WTC11 (cell line): ENCODE measurements at regions not wholly inside any gene's neighbourhood (a gene's known extent, or its start where the extent isn't known, plus 50 kb on each side); places are given as distances from the start of the nearest gene placed in this dataset.

Experiments used
- ATAC-seq: fragments of 200-7000 bp; cut with Tn5 transposase; 2 replicates; pipeline ENCODE4 v1.10.0; 2021; ENCODE audit warnings: mild to moderate bottlenecking, moderate library complexity
- CTCF ChIA-PET: fragments of 300-600 bp; sonication (Branson Sonifier 250); formaldehyde crosslinking; loops from one replicate; lab custom pipeline; 2021; ENCODE audit warnings: antibody characterized with exemption; lab: Charles Lee
- POLR2A ChIA-PET: fragments of 350-600 bp; sonication (Branson Sonifier 250); formaldehyde crosslinking; loops from one replicate; lab custom pipeline; 2021; ENCODE audit warnings: antibody characterized with exemption; lab: Charles Lee
- DNase-seq: peaks from one replicate; pipeline ENCODE4 v3.0.0; 2021; ENCODE audit warnings: low spot score
- H3K27ac Mint-ChIP-seq: 2 replicates; pipeline ENCODE4 v1.8.0; 2021; ENCODE audit warnings: mixed read lengths
- H3K27me3 Mint-ChIP-seq: 2 replicates; pipeline ENCODE4 v1.8.0; 2021; ENCODE audit warnings: low read depth, mild to moderate bottlenecking, moderate library complexity, mixed read lengths
- H3K36me3 Mint-ChIP-seq: 2 replicates; pipeline ENCODE4 v1.8.0; 2021; ENCODE audit warnings: mixed read lengths
- H3K4me1 Mint-ChIP-seq: 2 replicates; pipeline ENCODE4 v1.8.0; 2022; ENCODE audit warnings: mixed read lengths
- H3K4me3 Mint-ChIP-seq: 2 replicates; pipeline ENCODE4 v1.8.0; 2021; ENCODE audit warnings: mild to moderate bottlenecking, moderate library complexity, mixed read lengths
- H3K9me3 Mint-ChIP-seq: 2 replicates; pipeline ENCODE4 v1.8.0; 2021; ENCODE audit warnings: mixed read lengths
- CREM ChIP-seq: sonication (generic); formaldehyde crosslinking; IDR thresholded peaks from 2 replicates; pipeline ENCODE4 v1.8.1; 2022; ENCODE audit warnings: mild to moderate bottlenecking, missing genetic modification reagents, moderate library complexity
- ESRRA ChIP-seq: sonication (generic); formaldehyde crosslinking; IDR thresholded peaks from 2 replicates; pipeline ENCODE4 v1.8.1; 2022; ENCODE audit warnings: mild to moderate bottlenecking, missing genetic modification reagents, borderline replicate concordance
- ETV6 ChIP-seq: sonication (generic); formaldehyde crosslinking; IDR thresholded peaks from 2 replicates; pipeline ENCODE4 v1.8.1; 2022; ENCODE audit warnings: mild to moderate bottlenecking, missing genetic modification reagents
- FOXK1 ChIP-seq: sonication (generic); formaldehyde crosslinking; IDR thresholded peaks from 2 replicates; pipeline ENCODE4 v1.8.0; 2022; ENCODE audit warnings: mild to moderate bottlenecking, moderate library complexity, missing genetic modification reagents
- GTF2I ChIP-seq: fragments of 250-450 bp; sonication (Bioruptor Pico); conservative IDR thresholded peaks from 2 replicates; pipeline ENCODE4 v1.4.0; 2021; ENCODE audit warnings: mild to moderate bottlenecking
- NFE2L1 ChIP-seq: sonication (generic); formaldehyde crosslinking; IDR thresholded peaks from 2 replicates; pipeline ENCODE4 v1.8.1; 2023; ENCODE audit warnings: missing genetic modification reagents
- NR3C1 ChIP-seq: sonication (generic); formaldehyde crosslinking; conservative IDR thresholded peaks from 2 replicates; pipeline ENCODE4 v1.8.1; 2023; ENCODE audit warnings: low read depth, mild to moderate bottlenecking, missing genetic modification reagents
- PRRX2 ChIP-seq: fragments of 250-450 bp; sonication (Bioruptor Pico); IDR thresholded peaks from 2 replicates; pipeline ENCODE4 v1.8.0; 2021; ENCODE audit warnings: mild to moderate bottlenecking
- ZNF121 ChIP-seq: sonication (generic); formaldehyde crosslinking; IDR thresholded peaks from 2 replicates; pipeline ENCODE4 v1.8.0; 2023; ENCODE audit warnings: missing genetic modification reagents
- ZNF232 ChIP-seq: sonication (generic); formaldehyde crosslinking; IDR thresholded peaks from 2 replicates; pipeline ENCODE4 v1.8.0; 2022; ENCODE audit warnings: mild to moderate bottlenecking, missing genetic modification reagents
- ZNF263 ChIP-seq: sonication (generic); formaldehyde crosslinking; IDR thresholded peaks from 2 replicates; pipeline ENCODE4 v1.8.1; 2022; ENCODE audit warnings: low read depth, mild to moderate bottlenecking, moderate library complexity, missing genetic modification reagents
- ZNF317 ChIP-seq: sonication (generic); formaldehyde crosslinking; IDR thresholded peaks from 2 replicates; pipeline ENCODE4 v1.8.1; 2023; ENCODE audit warnings: low read depth, mild to moderate bottlenecking, moderate library complexity, missing genetic modification reagents, borderline replicate concordance
- TF ChIP-seq, protein P1 (sequence below): sonication (generic); formaldehyde crosslinking; IDR thresholded peaks from 2 replicates; pipeline ENCODE4 v1.8.1; 2023; ENCODE audit warnings: mild to moderate bottlenecking, missing genetic modification reagents, moderate library complexity
- TF ChIP-seq, protein P2 (sequence below): sonication (generic); formaldehyde crosslinking; IDR thresholded peaks from 2 replicates; pipeline ENCODE4 v1.8.0; 2022; ENCODE audit warnings: missing genetic modification reagents
- TF ChIP-seq, protein P3 (sequence below): fragments of 250-450 bp; sonication (Bioruptor Pico); IDR thresholded peaks from 2 replicates; pipeline ENCODE4 v2.1.2; 2022; ENCODE audit warnings: mild to moderate bottlenecking, moderate library complexity
- TF ChIP-seq, protein P4 (sequence below): fragments of 250-450 bp; sonication (Bioruptor Pico); IDR thresholded peaks from 2 replicates; pipeline ENCODE4 v1.9.0; 2021; ENCODE audit warnings: mild to moderate bottlenecking, borderline replicate concordance
- TF ChIP-seq, protein P5 (sequence below): sonication (generic); formaldehyde crosslinking; IDR thresholded peaks from 2 replicates; pipeline ENCODE4 v1.8.1; 2023; ENCODE audit warnings: mild to moderate bottlenecking, missing genetic modification reagents

DNA sequence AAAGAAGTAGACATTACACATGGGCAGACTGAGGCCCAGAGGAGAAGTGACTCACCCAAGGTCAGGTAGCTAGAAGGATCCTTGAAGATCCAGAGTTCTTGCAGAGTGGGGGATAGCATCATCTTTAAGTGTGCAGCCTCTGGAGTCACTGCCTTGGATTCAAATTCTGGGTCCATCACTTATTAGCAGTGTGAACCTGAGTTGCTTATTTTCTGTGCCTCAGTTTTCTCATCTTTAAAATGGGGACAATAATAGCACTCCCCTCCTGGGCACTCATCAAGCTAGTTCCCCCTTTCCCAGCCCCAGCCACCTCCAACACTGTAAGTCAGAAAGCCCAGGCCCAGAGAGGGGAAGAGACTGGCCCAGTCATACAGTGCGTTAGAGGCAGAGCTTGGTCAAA lies 141.8 kb upstream of the PJA1 start:
- CTCF ChIA-PET: interaction anchor here (1.5 kb wide), 2 partner anchors 24 to 81 kb away, joined by 3 to 8 read pairs; no protein-coding TSS in a partner anchor
- Mint-ChIP-seq H3K4me3 (no peak overlapping the region), H3K9me3 (no peaks in the 10 kb centered on the region), H3K27me3 (peaks cover 14% of the 10 kb centered on the region), H3K36me3 (no peaks in the 10 kb centered on the region), H3K27ac (no peak overlapping the region), H3K4me1 (peaks cover 32% of the 10 kb centered on the region)
- no peak for DNase-seq
- POLR2A ChIA-PET: no interaction called here
- no peak for ATAC-seq
- TF ChIP-seq PRRX2 (CRISPR knock-in tag) (no peak), ZNF263 (CRISPR knock-in tag) (no peak), GTF2I (no peak), FOXK1 (CRISPR knock-in tag) (no peak), ZNF121 (no peak), ZNF317 (CRISPR knock-in tag) (no peak), ZNF232 (CRISPR knock-in tag) (no peak), ESRRA (CRISPR knock-in tag) (no peak), ETV6 (CRISPR knock-in tag) (no peak), CREM (CRISPR knock-in tag) (no peak), NR3C1 (CRISPR knock-in tag) (no peak), NFE2L1 (CRISPR knock-in tag) (no peak)
- TF ChIP-seq, protein P1, sequence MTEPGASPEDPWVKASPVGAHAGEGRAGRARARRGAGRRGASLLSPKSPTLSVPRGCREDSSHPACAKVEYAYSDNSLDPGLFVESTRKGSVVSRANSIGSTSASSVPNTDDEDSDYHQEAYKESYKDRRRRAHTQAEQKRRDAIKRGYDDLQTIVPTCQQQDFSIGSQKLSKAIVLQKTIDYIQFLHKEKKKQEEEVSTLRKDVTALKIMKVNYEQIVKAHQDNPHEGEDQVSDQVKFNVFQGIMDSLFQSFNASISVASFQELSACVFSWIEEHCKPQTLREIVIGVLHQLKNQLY (CRISPR knock-in tag): no peak
- TF ChIP-seq, protein P2, sequence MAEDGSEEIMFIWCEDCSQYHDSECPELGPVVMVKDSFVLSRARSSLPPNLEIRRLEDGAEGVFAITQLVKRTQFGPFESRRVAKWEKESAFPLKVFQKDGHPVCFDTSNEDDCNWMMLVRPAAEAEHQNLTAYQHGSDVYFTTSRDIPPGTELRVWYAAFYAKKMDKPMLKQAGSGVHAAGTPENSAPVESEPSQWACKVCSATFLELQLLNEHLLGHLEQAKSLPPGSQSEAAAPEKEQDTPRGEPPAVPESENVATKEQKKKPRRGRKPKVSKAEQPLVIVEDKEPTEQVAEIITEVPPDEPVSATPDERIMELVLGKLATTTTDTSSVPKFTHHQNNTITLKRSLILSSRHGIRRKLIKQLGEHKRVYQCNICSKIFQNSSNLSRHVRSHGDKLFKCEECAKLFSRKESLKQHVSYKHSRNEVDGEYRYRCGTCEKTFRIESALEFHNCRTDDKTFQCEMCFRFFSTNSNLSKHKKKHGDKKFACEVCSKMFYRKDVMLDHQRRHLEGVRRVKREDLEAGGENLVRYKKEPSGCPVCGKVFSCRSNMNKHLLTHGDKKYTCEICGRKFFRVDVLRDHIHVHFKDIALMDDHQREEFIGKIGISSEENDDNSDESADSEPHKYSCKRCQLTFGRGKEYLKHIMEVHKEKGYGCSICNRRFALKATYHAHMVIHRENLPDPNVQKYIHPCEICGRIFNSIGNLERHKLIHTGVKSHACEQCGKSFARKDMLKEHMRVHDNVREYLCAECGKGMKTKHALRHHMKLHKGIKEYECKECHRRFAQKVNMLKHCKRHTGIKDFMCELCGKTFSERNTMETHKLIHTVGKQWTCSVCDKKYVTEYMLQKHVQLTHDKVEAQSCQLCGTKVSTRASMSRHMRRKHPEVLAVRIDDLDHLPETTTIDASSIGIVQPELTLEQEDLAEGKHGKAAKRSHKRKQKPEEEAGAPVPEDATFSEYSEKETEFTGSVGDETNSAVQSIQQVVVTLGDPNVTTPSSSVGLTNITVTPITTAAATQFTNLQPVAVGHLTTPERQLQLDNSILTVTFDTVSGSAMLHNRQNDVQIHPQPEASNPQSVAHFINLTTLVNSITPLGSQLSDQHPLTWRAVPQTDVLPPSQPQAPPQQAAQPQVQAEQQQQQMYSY (CRISPR knock-in tag): no peak
- TF ChIP-seq, protein P3, sequence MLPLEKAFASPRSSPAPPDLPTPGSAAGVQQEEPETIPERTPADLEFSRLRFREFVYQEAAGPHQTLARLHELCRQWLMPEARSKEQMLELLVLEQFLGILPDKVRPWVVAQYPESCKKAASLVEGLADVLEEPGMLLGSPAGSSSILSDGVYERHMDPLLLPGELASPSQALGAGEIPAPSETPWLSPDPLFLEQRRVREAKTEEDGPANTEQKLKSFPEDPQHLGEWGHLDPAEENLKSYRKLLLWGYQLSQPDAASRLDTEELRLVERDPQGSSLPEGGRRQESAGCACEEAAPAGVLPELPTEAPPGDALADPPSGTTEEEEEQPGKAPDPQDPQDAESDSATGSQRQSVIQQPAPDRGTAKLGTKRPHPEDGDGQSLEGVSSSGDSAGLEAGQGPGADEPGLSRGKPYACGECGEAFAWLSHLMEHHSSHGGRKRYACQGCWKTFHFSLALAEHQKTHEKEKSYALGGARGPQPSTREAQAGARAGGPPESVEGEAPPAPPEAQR (CRISPR knock-in tag): no peak
- TF ChIP-seq, protein P4, sequence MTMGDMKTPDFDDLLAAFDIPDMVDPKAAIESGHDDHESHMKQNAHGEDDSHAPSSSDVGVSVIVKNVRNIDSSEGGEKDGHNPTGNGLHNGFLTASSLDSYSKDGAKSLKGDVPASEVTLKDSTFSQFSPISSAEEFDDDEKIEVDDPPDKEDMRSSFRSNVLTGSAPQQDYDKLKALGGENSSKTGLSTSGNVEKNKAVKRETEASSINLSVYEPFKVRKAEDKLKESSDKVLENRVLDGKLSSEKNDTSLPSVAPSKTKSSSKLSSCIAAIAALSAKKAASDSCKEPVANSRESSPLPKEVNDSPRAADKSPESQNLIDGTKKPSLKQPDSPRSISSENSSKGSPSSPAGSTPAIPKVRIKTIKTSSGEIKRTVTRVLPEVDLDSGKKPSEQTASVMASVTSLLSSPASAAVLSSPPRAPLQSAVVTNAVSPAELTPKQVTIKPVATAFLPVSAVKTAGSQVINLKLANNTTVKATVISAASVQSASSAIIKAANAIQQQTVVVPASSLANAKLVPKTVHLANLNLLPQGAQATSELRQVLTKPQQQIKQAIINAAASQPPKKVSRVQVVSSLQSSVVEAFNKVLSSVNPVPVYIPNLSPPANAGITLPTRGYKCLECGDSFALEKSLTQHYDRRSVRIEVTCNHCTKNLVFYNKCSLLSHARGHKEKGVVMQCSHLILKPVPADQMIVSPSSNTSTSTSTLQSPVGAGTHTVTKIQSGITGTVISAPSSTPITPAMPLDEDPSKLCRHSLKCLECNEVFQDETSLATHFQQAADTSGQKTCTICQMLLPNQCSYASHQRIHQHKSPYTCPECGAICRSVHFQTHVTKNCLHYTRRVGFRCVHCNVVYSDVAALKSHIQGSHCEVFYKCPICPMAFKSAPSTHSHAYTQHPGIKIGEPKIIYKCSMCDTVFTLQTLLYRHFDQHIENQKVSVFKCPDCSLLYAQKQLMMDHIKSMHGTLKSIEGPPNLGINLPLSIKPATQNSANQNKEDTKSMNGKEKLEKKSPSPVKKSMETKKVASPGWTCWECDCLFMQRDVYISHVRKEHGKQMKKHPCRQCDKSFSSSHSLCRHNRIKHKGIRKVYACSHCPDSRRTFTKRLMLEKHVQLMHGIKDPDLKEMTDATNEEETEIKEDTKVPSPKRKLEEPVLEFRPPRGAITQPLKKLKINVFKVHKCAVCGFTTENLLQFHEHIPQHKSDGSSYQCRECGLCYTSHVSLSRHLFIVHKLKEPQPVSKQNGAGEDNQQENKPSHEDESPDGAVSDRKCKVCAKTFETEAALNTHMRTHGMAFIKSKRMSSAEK (CRISPR knock-in tag): no peak
- TF ChIP-seq, protein P5, sequence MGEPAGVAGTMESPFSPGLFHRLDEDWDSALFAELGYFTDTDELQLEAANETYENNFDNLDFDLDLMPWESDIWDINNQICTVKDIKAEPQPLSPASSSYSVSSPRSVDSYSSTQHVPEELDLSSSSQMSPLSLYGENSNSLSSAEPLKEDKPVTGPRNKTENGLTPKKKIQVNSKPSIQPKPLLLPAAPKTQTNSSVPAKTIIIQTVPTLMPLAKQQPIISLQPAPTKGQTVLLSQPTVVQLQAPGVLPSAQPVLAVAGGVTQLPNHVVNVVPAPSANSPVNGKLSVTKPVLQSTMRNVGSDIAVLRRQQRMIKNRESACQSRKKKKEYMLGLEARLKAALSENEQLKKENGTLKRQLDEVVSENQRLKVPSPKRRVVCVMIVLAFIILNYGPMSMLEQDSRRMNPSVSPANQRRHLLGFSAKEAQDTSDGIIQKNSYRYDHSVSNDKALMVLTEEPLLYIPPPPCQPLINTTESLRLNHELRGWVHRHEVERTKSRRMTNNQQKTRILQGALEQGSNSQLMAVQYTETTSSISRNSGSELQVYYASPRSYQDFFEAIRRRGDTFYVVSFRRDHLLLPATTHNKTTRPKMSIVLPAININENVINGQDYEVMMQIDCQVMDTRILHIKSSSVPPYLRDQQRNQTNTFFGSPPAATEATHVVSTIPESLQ (CRISPR knock-in tag): no peak
